CD4-positive, CD25-positive, alpha-beta regulatory T cell (primary cell): ENCODE measurements at regions not wholly inside any gene's neighbourhood (a gene's known extent, or its start where the extent isn't known, plus 50 kb on each side); places are given as distances from the start of the nearest gene placed in this dataset.

ENCODE experiments used
- ATAC-seq, 2 donors: fragments of 150-1000 bp; cut with Tn5 transposase; one replicate each; pipeline ENCODE4 v1.10.0; 2021; ENCODE audit warnings: low read depth in 2 of 2, moderate number of reproducible peaks in 2 of 2, moderate library complexity in 1 of 2
- DNase-seq, 3 donors: peaks; one replicate each; pipeline versions ENCODE4 v3.0.0 to v3.0.0-alpha.2; 2012 to 2022; ENCODE audit warnings: mixed read lengths in 1 of 3
- H3K27ac ChIP-seq: one replicate; pipeline ENCODE4 v1.7.0; 2013; ENCODE audit warnings: mild to moderate bottlenecking, low read length; ENCODE audit not compliant: insufficient read depth, poor library complexity, severe bottlenecking
- H3K27me3 ChIP-seq: one replicate; pipeline ENCODE4 v1.7.0; 2013; ENCODE audit warnings: low read length; ENCODE audit not compliant: control insufficient read depth, insufficient read depth
- H3K36me3 ChIP-seq: one replicate; pipeline ENCODE4 v1.7.0; 2013; ENCODE audit warnings: mild to moderate bottlenecking, low read length, moderate library complexity; ENCODE audit not compliant: control insufficient read depth, insufficient read depth
- H3K4me1 ChIP-seq: 2 replicates; pipeline ENCODE4 v1.7.0; 2013; ENCODE audit warnings: mild to moderate bottlenecking, low read length; ENCODE audit not compliant: insufficient read depth, control insufficient read depth, poor library complexity, severe bottlenecking
- H3K4me3 ChIP-seq: one replicate; pipeline ENCODE4 v1.7.0; 2013; ENCODE audit warnings: low read depth, mild to moderate bottlenecking, low read length, moderate library complexity
- H3K9me3 ChIP-seq, 2 experiments: 1 replicate in 1 of 2; 2 replicates in 1 of 2; pipeline ENCODE4 v1.7.0; 2013; ENCODE audit warnings: low read length in 2 of 2, mild to moderate bottlenecking in 1 of 2, moderate library complexity in 1 of 2; ENCODE audit not compliant: control insufficient read depth in 2 of 2
- H3K27ac Mint-ChIP-seq, 3 donors: one replicate each; pipeline ENCODE4 v1.8.0; 2020 to 2022; ENCODE audit warnings: mild to moderate bottlenecking in 3 of 3, mixed read lengths in 3 of 3, moderate library complexity in 2 of 3
- H3K27me3 Mint-ChIP-seq: one replicate; pipeline ENCODE4 v1.8.0; 2022; ENCODE audit warnings: mild to moderate bottlenecking, mixed read lengths
- H3K36me3 Mint-ChIP-seq: one replicate; pipeline ENCODE4 v1.8.0; 2020; ENCODE audit warnings: mixed read lengths
- H3K4me1 Mint-ChIP-seq, 4 donors: one replicate each; pipeline ENCODE4 v1.8.0; 2020 to 2022; ENCODE audit warnings: mixed read lengths in 4 of 4, mild to moderate bottlenecking in 1 of 4
- H3K4me3 Mint-ChIP-seq, 4 donors: one replicate each; pipeline ENCODE4 v1.8.0; 2020 to 2022; ENCODE audit warnings: mild to moderate bottlenecking in 4 of 4, mixed read lengths in 4 of 4, moderate library complexity in 3 of 4
- H3K9me3 Mint-ChIP-seq, 7 donors: one replicate each; pipeline ENCODE4 v1.8.0; 2020 to 2022; ENCODE audit warnings: mixed read lengths in 7 of 7, mild to moderate bottlenecking in 3 of 7, moderate library complexity in 2 of 7

DNA sequence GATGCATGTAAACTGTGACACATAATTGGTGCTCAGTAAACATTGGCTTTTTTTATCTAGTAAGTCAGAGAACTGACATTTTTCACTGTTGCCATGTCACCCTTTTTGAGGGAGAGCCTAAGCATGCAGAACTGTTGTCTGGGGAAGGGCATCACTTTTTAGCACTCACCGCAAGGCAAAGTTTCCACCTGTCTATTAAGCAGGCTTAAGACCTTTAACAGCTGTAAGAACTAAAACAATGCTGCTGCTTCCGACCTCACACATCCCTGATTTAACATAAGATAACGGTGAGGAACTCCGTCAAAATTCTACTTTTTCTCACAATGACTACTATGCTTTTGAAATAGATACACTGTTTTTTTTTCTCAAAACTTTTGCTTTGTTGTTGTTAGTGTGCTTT is 554.8 kb downstream of the NUF2 start:
- DNase-seq = no peak
- H3K27me3 Mint-ChIP-seq = no peaks in the 10 kb centered on the region
- Histone ChIP-seq H3K36me3 (no peaks in the 10 kb centered on the region), H3K4me3 (no peak overlapping the region), H3K4me1 (no peaks in the 10 kb centered on the region), H3K27ac (no peak overlapping the region), H3K27me3 (no peaks in the 10 kb centered on the region), H3K9me3 (peaks cover 0 to 2% of the 10 kb centered on the region in 2 experiments)
- ATAC-seq = no peak
- no peak overlapping the region for H3K27ac Mint-ChIP-seq
- no peaks in the 10 kb centered on the region for H3K36me3 Mint-ChIP-seq
- no peak overlapping the region for H3K4me3 Mint-ChIP-seq
- no peaks in the 10 kb centered on the region for H3K4me1 Mint-ChIP-seq
- peaks cover 0 to 22% (median 3%) of the 10 kb centered on the region in 7 donors for H3K9me3 Mint-ChIP-seq

DNA sequence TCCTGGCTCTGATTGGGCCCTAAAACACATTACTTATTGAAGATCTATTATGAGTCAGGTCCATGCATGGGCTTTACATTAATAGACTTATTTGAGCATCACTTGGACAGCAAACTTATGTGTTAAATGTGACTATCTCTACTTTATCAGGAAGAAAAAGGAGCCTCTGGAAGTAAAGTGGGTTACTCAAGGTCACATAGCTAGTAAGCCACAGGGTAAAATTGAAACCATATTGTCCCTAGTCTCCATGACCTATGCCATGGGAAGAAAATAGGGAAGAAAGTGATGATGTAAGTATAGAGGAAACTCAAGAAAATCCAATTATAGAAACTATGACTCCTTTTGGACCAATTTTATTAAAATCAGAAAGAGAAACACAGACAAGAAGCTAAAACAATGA is 555.3 kb downstream of the NUF2 start:
- H3K27ac Mint-ChIP-seq = no peak overlapping the region
- no peaks in the 10 kb centered on the region for H3K27me3 Mint-ChIP-seq
- no peaks in the 10 kb centered on the region for H3K27me3 ChIP-seq
- H3K4me3 ChIP-seq = no peak overlapping the region
- no peak overlapping the region for H3K4me3 Mint-ChIP-seq
- DNase-seq = no peak
- no peak for ATAC-seq
- no peaks in the 10 kb centered on the region for H3K36me3 ChIP-seq
- no peaks in the 10 kb centered on the region for H3K4me1 ChIP-seq
- no peak overlapping the region for H3K27ac ChIP-seq
- H3K9me3 Mint-ChIP-seq = peaks cover 0 to 22% (median 3%) of the 10 kb centered on the region in 7 donors
- peaks cover 0 to 2% of the 10 kb centered on the region in 2 experiments for H3K9me3 ChIP-seq
- H3K36me3 Mint-ChIP-seq = no peaks in the 10 kb centered on the region
- no peaks in the 10 kb centered on the region for H3K4me1 Mint-ChIP-seq

DNA sequence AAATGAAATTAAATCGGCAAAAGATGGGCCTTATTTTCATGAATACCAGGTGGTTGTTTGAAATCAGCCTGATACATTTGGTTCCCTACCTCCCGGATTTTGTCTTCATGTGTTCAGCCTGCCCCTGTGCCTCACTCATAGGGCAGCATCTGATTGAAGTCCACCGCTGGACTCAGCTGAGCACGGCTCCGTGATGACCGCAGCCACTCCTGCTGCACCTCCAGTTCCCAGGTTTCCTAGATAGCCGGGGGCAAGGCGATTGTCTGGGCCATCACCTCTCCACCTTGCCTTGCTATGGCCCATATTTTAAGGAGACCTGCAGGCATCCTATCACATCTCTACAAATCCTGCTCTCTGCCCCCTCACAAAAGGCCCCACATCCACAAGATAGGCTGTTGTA is 563.8 kb downstream of the NUF2 start:
- H3K9me3 Mint-ChIP-seq = peaks cover 0 to 8% (median 2%) of the 10 kb centered on the region in 7 donors
- H3K27me3 ChIP-seq = no peaks in the 10 kb centered on the region

DNA sequence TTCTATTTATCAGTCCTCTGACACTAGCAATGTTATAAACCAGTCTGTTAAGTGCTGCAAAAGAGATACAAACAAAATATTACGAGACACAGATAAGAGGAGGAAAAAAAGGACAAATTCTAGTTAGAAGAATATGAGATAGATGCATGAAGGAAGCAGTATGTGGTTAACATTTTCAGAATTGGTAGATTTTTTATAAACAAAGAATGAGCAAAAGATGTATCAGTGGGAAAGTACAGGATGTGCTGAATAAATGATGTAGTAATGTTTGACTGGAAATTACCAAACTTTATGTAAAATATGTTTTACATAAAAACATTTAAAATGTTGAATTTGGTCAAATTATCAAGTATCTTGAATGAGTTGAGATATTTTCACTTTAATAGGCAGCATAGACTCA is 574.2 kb downstream of the NUF2 start:
- H3K36me3 Mint-ChIP-seq = no peaks in the 10 kb centered on the region
- H3K36me3 ChIP-seq = no peaks in the 10 kb centered on the region
- no peaks in the 10 kb centered on the region for H3K27me3 Mint-ChIP-seq
- H3K4me3 Mint-ChIP-seq = no peak overlapping the region
- H3K9me3 ChIP-seq = peaks cover 0 to 2% of the 10 kb centered on the region in 2 experiments
- H3K4me3 ChIP-seq = no peak overlapping the region
- ATAC-seq (no peak), DNase-seq (no peak)
- H3K27ac ChIP-seq = no peak overlapping the region
- H3K27ac Mint-ChIP-seq = no peak overlapping the region
- no peaks in the 10 kb centered on the region for H3K4me1 ChIP-seq
- peaks cover 0 to 28% (median 3%) of the 10 kb centered on the region in 7 donors for H3K9me3 Mint-ChIP-seq
- H3K4me1 Mint-ChIP-seq = no peaks in the 10 kb centered on the region
- no peaks in the 10 kb centered on the region for H3K27me3 ChIP-seq

More for the DNA sequence above, 563.8 kb downstream of the NUF2 start:
- Mint-ChIP-seq H3K36me3 (no peaks in the 10 kb centered on the region), H3K4me1 (no peaks in the 10 kb centered on the region), H3K27me3 (no peaks in the 10 kb centered on the region), H3K4me3 (no peak overlapping the region), H3K27ac (no peak overlapping the region)
- ATAC-seq (no peak), DNase-seq (no peak)
- H3K9me3 ChIP-seq = no peaks in the 10 kb centered on the region
- no peaks in the 10 kb centered on the region for H3K4me1 ChIP-seq
- H3K4me3 ChIP-seq = no peak overlapping the region
- H3K27ac ChIP-seq = no peak overlapping the region
- H3K36me3 ChIP-seq = no peaks in the 10 kb centered on the region

DNA sequence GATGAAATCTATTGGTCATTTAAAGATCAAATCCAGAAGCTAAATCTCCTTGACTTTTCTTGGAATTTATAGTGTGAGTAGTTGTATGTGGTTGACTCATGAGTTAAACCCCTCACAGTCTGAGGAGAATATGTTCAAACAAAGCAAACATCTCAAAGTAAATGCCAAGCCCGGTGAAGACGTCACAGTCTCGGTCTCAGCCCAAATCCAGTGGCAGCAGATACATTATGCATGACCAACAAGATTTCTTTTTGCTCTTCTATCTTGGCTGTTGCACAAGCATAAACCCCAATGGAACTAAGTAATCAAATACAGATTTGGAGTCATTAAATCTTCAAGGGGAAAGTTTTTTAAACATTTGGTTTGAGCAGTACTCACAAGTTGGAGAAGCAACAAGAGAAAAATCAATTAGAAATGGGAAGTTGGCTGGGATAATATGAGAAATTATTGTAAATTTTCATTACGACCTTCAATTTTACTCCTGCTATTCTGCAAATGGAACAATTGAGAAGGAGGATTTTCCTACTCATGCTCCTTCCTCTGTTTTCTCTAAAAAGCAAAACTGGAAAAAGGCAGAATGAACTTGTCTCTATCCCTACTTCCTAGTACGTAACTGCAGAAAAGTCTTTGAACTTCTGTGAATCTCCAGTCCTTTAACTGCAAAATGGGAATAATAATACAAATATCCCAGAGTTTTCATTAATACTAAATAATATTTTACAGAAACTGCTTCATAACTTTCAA is 575.8 kb downstream of the NUF2 start:
- Histone ChIP-seq H3K27me3 (no peaks in the 10 kb centered on the region), H3K27ac (no peak overlapping the region), H3K9me3 (peaks cover 0 to 2% of the 10 kb centered on the region in 2 experiments), H3K36me3 (no peaks in the 10 kb centered on the region), H3K4me1 (no peaks in the 10 kb centered on the region), H3K4me3 (no peak overlapping the region)
- ATAC-seq = no peak
- Mint-ChIP-seq H3K27me3 (no peaks in the 10 kb centered on the region), H3K27ac (no peak overlapping the region), H3K36me3 (no peaks in the 10 kb centered on the region), H3K9me3 (peaks cover 0 to 28% (median 5%) of the 10 kb centered on the region in 7 donors), H3K4me3 (no peak overlapping the region), H3K4me1 (no peaks in the 10 kb centered on the region)
- no peak for DNase-seq

DNA sequence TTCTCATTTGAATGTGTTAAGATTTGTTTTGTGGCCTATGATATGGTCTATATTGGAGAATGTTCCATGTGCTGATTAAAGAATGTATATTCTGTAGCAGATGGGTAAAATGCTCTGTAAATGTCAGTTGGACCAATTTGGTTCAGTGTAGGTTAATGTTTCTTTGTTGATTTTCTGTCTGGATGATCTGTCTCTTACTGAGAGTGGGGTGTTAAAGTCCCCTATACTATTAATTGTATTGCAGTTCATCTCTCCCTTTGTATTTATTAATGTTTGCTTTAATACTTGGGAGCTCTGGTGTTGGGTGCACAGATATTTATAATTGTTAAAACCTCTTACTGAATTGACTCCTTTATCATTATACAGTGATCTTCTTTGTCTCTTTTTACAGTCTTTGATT is 584.5 kb downstream of the NUF2 start:
- no peaks in the 10 kb centered on the region for H3K36me3 ChIP-seq
- H3K4me3 Mint-ChIP-seq = no peak overlapping the region
- H3K27me3 ChIP-seq = no peaks in the 10 kb centered on the region
- no peaks in the 10 kb centered on the region for H3K4me1 ChIP-seq
- ATAC-seq (no peak), DNase-seq (no peak)
- no peak overlapping the region for H3K27ac ChIP-seq
- no peaks in the 10 kb centered on the region for H3K9me3 ChIP-seq
- no peaks in the 10 kb centered on the region for H3K4me1 Mint-ChIP-seq
- no peak overlapping the region for H3K27ac Mint-ChIP-seq
- no peak overlapping the region for H3K4me3 ChIP-seq
- H3K27me3 Mint-ChIP-seq = no peaks in the 10 kb centered on the region
- peaks cover 2 to 48% (median 14%) of the 10 kb centered on the region in 7 donors for H3K9me3 Mint-ChIP-seq
- no peaks in the 10 kb centered on the region for H3K36me3 Mint-ChIP-seq

DNA sequence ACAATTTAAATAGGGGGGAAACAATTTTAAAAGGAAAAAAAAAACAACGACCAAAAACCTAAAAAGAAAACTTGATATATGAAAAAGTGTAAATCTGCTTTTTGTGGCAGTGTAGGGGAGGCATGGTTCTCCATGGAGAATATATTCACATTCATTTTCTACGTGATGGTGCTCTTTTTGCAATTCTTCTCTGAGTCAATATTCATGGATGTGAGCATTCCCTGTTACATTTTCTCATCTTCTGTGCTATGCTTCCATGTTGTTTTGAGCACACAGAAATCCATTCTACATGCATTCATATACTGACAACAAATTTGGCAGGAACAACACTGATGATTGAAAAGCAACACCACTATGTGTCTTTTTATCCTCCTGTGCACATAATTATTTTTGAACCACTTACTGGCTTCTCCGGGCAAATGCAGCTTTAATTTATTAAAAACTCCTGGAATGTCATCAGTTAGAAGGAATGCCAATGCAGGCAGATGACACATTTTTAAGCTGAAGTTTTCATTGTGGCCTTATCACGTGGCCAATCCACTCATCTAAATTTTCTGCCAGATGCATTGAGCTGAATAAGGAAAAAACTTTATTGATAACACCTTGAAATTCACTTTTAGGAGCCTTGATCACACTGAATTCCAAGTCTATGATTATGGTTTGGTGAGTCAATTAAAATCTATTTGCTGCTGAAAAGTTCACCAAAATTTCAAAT is 590.6 kb downstream of the NUF2 start:
- Histone ChIP-seq H3K9me3 (peaks cover 0 to 4% of the 10 kb centered on the region in 2 experiments), H3K27me3 (no peaks in the 10 kb centered on the region), H3K4me1 (no peaks in the 10 kb centered on the region), H3K36me3 (no peaks in the 10 kb centered on the region), H3K27ac (no peak overlapping the region), H3K4me3 (no peak overlapping the region)
- Mint-ChIP-seq H3K9me3 (peaks cover 2 to 34% (median 12%) of the 10 kb centered on the region in 7 donors), H3K4me1 (no peaks in the 10 kb centered on the region), H3K27me3 (no peaks in the 10 kb centered on the region), H3K4me3 (no peak overlapping the region), H3K27ac (no peak overlapping the region), H3K36me3 (no peaks in the 10 kb centered on the region)
- ATAC-seq = no peak
- DNase-seq = no peak
